ENCODE measurements at regions not wholly inside any gene's neighbourhood (a gene's known extent, or its start where the extent isn't known, plus 50 kb on each side); places are given as distances from the start of the nearest gene placed in this dataset.

DNA sequence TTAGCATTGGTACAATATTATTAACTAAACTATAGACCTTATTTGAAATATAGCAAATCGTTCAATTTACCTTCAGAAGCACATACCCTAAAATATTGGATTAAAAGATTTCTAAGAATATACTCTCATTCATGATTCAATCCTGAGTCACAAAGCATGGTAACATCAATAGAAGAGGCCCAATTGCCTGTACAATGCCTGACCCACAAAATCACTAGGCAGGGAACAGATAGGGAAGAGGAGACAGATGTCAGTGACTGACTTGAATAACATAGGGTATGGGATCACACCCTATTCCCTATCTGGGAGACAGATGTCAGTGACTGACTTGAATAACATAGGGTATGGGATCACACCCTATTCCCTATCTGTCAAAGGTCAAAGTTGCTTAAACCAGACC lies 611.6 kb upstream of the VRK2 start:
- no peak for TF ChIP-seq EP300 (IDR thresholded peaks at IDR 0.05)
- TF ChIP-seq, protein P1, sequence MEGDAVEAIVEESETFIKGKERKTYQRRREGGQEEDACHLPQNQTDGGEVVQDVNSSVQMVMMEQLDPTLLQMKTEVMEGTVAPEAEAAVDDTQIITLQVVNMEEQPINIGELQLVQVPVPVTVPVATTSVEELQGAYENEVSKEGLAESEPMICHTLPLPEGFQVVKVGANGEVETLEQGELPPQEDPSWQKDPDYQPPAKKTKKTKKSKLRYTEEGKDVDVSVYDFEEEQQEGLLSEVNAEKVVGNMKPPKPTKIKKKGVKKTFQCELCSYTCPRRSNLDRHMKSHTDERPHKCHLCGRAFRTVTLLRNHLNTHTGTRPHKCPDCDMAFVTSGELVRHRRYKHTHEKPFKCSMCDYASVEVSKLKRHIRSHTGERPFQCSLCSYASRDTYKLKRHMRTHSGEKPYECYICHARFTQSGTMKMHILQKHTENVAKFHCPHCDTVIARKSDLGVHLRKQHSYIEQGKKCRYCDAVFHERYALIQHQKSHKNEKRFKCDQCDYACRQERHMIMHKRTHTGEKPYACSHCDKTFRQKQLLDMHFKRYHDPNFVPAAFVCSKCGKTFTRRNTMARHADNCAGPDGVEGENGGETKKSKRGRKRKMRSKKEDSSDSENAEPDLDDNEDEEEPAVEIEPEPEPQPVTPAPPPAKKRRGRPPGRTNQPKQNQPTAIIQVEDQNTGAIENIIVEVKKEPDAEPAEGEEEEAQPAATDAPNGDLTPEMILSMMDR (IDR thresholded peaks at IDR 0.05), result no peak
- TF ChIP-seq POLR2A (IDR thresholded peaks at IDR 0.05), result no peak

Measured in ovary (tissue), 3 donors.